HG03060 (cell line): ENCODE measurements at regions not wholly inside any gene's neighbourhood (a gene's known extent, or its start where the extent isn't known, plus 50 kb on each side); places are given as distances from the start of the nearest gene placed in this dataset.
"Not testable (repeated sequence)": the region's sequence is repeated elsewhere in the genome, so short reads cannot be mapped to it uniquely, and the experiment has no call there.

Experiments
- ATAC-seq: cut with Tn5 transposase; IDR thresholded peaks from one replicate; pipeline ENCODE4 v1.9.1; 2021; ENCODE audit warnings: low read depth, moderate number of reproducible peaks; ENCODE audit not compliant: unreplicated experiment

DNA sequence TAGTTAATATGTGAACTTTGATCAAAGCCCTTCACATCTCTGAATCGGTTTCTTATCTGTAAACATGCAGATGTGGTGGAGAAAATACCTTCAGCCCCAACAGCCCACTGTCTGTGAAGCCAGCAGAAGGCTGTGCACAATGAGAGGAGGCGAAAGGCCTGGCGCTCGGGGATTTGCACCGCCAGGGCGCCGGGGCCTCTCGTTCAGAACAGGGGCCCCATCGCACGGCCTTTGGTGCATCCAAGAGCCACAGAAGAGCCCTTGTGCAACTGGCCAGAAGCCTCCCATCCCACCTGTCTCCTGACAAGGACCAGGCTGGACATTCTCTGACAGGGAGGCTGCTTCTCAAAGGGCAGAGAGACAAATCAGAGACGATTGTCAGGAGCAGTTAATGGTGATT lies 407.2 kb upstream of the MYT1L start:
- no peak for ATAC-seq

DNA sequence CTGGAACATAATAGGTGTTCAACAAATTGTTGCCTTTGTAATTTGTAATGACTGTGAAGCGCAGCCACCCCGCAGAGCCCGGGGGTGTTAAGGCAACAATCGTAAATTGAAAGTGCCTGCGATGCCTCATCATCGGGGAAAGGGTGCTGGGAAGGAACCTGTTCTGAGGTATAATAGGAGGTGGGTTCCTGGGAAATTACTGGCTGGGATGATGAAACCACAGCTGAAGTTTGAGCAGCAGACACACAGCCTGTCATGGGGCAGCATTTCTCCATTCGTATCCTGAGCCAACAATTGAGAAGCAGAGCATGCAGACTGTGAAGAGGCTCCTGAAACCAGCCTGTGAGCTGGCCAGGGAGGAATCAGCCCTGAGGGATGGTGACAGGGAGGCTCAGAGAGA lies 404.0 kb upstream of the MYT1L start:
- no peak for ATAC-seq

DNA sequence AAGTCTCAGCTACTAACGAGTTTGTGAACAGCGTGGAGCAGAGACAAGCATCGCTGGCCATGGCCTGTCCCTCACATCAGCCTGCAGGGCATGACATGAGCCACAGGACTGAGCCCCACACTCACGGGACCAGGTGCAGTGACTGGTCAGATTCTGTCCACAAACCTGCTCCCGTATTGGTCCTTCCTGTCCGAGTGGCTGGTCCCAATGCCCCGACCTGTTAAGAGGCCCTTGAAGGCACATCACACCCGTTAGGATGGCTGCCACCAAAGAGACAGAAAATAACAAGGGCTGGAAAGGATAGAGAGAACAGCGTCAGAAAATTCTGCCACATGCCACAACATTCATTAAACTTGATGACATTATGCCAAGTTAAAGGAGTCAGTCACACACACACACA lies 403.2 kb upstream of the MYT1L start:
- ATAC-seq = no peak

DNA sequence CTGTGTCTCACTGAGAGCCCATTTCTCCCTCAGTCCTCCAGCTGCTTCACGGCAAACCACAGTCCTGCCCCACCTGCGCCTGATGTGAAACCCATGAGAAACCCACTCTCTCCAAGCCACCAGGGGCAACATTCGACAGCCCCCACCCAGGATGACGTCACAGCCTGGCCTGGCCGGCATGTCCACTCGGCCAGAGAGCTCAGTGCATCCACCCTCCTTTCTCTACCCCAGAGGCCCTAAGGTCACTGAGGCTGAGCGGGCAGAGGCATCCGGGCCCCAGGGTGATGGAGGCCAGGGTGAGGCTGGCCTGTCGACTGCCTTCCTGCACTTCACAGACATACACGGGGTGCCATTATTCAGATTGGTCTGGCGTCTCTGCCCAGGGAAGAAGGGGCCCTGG lies 402.7 kb upstream of the MYT1L start:
- ATAC-seq = no peak

DNA sequence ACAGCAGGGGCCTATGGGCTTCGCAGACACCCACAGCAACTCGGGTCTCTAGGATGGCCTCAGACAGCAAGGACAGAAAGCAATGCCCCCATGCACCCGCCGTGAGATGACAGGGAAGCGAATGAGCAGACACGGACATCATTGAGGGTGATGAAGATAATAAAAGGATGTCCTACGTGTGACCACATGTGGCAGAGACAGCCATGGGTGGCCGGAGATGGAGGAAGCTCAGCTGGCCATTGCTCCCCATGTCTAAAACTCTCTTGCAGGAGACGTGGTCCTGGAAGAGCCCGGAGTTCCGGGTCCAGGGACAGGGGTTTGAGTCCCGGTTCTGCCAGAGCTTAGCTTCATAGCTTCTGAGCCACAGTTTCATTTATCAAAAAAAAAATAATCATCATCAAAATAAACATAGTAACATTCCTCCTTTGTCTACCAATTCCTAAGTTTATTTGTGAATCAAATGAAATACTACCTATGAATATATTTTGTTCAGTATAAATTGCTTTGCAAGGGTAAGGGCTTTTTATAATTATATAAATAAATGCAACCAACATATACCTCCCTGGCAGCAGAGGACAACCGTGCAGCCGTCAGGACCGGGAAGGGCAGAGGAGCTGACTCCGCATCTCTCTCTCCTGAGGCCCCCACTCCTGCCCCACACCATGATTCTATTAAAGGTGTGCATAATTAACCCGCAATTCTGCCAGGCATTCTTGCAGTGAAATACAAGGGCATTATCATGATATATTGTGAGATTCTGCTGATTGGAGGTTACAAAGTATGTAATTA lies 401.4 kb upstream of the MYT1L start:
- no peak for ATAC-seq

DNA sequence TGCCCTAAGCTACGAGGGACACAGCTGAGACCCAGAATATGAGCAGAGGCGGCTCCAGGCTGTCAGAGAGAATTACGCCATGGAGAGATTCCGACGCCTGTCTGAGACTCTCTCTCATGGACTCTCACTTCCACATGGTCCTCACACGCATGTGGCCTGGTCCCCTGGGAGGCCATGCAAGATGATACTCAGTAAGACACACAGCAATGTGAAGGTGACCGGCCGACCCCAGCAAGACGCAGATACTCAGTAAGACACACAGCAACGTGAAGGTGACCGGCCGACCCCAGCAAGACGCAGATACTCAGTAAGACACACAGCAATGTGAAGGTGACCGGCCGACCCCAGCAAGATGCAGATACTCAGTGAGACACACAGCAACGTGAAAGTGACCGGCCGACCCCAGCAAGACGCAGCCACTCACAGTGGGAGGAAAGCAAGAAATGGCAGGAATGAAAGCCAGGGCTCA lies 400.8 kb upstream of the MYT1L start:
- ATAC-seq = no peak

DNA sequence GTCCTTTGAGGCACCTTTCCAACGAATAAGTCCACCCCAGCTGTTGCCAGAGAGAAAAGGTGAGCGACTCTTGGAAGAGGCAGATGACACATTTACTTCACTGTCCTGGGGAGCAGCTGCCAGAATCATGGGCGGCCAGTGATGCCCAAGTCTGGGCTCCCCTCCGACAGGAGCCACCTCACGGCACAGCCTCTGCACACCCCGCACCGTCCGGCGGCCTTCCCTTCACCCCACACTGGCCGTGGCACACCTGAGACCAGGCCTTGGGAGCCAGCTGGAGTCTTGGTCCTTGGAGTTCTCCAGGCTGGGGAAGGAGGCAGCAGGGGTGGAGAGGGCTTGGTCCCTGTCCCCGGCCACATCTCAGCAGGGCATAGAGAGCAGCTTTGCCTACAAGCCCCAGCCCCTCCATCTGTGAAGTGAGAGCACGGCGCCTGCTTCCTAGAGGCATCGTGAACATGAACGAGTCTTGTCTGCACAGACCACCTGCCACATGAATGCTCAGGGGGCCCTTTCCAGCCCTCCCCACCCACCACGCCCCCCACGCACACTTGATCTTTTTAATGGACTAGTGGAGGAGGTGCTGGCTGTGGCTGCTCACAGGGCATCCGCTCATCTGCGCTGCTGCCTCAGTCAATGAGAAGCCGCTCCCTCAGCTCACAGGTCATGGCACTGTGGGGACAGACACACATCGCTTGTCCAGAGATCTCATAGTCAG lies 400.2 kb upstream of the MYT1L start:
- ATAC-seq = no peak

DNA sequence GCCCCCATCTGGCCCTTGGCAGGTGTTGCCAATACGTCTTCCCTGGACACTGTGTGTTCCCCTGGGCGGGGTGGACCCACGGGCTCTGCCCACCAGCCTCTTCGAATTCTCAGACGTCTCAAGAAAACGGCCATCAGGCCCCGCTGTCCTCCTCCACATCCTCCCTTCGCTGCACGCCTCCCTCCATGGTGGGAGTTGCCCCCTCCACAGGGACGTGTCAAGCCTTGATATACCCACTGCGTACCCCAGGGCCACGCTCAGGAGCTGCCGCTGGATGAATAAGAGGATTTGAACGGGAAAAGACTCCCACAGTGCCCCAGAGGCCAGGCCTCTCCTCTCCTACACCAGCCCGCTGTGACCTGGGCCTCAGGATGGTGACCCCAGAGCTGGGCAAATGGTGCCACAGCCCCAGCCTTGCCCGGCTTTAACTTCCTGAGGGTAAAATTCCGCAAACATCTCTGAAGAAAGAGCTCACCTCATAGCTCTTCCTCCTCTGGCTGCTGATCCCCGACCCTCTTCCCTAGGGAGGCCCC lies 399.3 kb upstream of the MYT1L start:
- ATAC-seq = no peak

DNA sequence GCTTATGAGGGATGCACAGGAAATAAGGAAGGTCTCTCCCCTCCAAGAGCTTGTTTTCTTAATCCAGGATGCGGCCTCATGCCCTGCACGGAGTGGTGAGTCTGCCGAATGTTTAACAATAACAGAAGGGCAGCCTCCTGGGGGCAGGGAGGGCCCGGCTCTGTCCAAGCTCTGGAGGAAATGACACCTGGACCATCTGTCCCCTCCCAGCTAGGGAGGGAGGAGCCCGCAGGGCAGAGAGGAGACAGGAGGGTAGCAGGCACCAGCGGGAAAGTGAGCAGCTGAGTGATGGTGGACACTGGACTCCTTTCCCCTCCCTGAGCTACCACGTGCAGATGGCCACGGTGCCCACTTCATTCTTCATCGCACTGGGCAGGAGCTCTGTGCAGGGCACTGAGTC lies 398.2 kb upstream of the MYT1L start:
- ATAC-seq = no peak

DNA sequence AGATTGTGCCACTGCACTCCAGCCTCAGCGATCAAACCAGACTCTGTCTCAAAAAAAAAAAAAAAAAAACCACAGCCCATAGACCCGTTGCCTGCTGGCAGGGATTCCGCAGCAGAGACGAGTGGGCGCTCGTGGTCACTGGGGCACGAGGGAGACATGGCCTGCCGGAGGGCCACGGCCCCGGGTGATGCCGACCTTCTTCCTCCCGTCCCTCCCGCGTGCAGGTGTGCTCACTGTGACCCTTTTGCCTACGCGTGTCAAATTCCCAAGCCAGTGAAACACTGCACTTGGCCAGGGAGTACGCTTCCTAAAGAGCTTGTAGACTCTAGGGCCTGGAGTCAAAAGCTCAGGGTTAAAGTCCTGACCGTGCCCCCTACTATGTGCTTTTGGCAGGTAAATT lies 397.6 kb upstream of the MYT1L start:
- ATAC-seq = no peak

DNA sequence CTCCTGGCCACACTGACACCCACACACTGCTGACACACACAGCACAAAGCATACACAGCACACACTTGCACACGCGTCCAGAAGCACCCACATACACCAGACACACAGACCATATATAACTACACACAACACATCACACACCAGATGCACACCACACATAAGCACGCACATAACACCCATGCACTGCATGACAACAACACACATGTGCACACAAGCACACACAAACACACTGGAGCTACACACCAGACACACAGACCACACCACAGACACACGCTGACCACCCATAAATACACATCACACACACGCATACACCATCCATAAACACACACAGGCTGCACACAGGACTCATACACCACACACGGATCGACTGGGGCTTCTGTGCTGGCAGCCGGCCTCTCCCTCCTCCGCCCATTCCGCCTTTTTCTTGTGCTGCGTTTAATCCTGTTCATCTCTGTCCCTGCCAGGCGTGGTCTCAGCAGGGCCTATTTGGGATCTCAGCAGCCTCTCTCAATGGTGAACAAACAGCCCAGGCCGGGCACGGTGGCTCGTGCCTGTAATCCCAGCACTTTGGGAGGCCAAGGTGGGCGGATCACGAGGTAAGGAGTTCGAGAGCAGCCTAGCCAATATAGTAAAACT lies 396.9 kb upstream of the MYT1L start:
- ATAC-seq = no peak

DNA sequence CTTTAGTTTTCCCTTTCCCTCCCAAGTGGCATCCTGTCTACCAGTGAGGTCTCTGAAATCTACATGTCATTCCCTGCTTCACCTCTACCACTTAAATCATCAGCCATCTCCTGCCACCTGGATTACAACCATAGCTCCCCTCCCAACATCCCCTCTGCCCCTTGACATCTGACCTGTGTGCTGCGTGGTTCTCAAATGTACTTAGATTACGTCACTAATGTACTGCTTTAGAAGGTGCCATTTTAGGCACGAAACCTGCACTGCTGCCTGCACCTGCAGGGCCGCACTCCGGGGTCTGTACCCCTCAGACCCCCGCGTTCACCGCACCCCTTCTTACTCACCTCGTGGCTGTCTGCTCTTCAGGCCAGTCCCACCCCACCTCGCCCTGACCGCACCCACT lies 395.1 kb upstream of the MYT1L start:
- no peak for ATAC-seq

DNA sequence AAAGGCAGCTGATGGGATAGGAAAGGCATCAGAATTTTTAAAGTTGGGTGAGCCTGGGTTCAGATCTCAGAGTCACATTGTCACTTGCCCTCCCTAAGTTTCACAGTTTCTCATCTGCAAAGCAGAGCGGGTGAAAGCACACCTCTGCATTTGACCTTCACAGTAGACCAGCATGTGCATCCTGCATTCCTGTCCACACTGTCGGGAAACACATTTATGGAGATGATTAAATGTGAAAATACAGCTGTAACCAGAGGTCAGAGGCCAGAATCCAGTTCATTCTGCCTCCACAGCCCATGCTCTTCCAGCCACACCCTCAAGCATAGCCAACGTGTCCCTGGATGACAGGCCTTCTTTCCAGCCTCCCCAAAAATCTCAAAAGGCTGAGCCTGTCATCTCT lies 392.0 kb upstream of the MYT1L start:
- ATAC-seq = no peak

DNA sequence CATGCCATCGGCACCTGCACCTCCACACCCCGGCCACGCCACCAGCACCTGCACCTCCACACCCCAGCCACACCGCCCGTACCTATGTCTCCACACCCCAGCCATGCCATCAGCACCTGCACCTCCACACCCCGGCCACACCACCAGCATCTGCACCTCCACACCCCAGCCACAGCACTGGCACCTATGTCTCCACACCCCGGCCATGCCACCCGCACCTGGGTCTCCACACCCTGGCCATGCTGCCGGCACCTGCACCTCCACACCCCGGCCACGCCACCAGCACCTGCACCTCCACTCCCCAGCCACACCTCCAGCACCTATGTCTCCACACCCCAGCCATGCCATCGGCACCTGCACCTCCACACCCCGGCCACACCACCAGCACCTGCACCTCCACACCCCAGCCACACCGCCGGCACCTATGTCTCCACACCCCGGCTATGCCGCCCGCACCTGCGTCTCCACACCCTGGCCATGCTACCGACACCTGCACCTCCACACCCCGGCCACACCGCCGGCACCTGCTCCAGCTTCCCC lies 390.3 kb upstream of the MYT1L start:
- no peak for ATAC-seq

DNA sequence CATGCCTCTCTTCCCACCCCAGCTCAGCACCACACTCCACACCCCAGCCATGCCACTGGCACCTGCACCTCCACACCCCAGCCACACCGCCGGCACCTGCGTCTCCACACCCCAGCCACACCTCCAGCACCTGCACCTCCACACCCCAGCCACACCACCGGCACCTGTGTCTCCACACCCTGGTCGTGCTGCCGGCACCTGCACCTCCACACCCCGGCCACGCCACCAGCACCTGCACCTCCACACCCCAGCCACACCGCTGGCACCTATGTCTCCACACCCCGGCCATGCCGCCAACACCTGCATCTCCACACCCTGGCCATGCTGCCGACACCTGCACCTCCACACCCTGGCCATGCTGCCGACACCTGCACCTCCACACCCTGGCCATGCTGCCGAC lies 389.7 kb upstream of the MYT1L start:
- ATAC-seq = not testable (repeated sequence)

DNA sequence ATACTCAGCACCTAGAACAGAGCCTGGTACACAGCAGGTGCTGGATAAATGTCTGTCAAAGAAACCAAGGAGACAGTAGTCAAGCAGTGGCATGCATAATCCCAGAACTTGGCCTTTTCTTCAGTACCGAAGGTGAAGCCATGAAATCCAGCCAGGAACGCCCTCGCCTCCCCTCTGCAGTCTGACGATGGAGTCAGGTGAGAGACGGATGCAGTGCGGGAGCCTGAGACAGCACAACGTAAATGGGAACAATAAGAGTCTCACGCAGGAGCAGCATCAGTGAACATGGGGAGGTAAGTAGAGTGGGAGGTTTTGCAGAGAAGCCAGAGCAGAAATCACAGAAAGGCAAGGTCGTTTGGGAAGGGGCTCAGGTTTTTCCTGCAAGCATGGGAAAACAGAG lies 389.3 kb upstream of the MYT1L start:
- no peak for ATAC-seq

DNA sequence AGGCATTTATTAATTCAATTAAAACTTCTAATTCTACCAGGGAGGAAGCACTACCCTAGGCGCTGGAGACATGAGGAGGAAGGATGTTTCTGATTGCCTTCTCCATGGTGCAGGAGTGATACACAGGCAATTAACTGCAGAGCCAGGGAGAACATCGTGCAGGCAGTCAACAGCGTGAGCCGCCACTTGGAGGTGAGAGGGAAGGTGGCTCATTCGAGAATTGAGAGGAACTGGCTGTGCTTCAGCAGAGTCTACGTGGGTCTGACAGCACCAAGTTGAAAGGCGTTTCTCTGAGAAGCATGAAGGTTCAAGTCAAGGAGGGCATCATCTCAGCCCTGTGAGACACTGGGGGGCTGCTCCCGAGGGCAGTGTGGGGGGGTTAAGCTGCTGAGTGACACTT lies 388.7 kb upstream of the MYT1L start:
- ATAC-seq = no peak

DNA sequence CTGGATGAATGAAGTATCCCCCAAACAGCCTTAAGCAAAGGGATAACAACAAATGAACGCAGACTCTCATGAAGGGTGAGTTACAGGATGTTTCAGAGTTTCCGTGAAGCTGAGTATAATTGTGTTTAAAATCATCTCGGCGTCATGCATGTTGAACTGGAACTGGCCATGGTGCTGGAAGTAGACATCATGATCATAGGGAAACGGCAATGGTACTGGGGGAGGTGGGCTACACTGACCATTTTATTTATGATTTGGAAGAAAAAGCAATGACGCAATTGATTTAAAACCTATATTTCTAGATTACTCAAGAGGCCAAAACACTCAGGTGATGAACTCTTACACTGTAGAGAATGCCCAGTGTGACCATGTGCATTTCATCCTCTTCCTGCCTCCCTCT lies 387.9 kb upstream of the MYT1L start:
- no peak for ATAC-seq

DNA sequence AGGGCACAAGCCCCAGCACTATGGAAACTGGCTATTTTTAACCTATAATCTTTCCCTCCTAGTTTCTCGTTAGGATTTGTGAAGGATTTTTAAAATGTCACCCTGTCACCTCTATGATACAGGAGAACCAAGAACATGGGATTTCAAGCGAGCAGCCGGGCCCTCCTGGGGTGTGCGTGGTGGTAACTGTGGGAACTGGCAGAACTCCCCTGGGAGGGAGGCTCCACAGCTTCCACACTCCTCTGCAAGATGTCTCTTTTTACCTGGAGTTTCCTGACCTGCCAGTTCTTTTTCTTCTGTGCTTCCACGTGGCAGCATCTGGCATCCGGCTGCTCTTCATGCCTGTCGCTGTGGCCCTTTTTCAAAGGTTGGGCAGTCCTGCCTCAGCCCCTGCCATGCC lies 386.3 kb upstream of the MYT1L start:
- no peak for ATAC-seq

DNA sequence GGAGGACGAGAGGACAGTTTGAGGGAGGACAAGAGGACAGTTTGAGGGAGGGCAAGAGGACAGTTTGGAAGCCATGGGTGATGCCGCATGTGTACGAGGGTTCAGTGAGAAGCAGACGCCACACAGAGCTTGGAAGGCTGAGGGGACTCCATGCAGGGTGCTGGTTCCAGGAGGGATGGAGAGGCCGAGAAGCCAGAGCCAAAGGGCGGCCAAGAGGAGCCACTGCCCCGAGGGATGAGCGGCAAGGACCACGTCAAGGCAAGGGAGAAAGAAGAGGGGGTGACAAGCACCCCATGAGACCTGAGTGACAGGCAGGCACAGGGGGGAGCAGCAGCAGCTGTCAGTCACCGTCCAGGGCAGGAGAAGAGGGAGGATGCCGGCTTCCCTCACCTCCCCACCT lies 385.7 kb upstream of the MYT1L start:
- no peak for ATAC-seq
